ENCODE measurements at regions not wholly inside any gene's neighbourhood (a gene's known extent, or its start where the extent isn't known, plus 50 kb on each side); places are given as distances from the start of the nearest gene placed in this dataset.
A peak's percentile ranks its signal among the peaks of the same experiment; 100 is the strongest.
"Not testable (repeated sequence)": the region's sequence is repeated elsewhere in the genome, so short reads cannot be mapped to it uniquely, and the experiment has no call there.

GRCh38 chr2:132267498-132268283 lies 105.9 kb upstream of the ANKRD30BL start:
- CTCF ChIA-PET; ATAC-seq; H3K9me3 Mint-ChIP-seq (ENCODE audit: low read depth); H3K27me3 Mint-ChIP-seq; DNase-seq; H3K4me1 Mint-ChIP-seq; H3K27ac Mint-ChIP-seq; H3K36me3 Mint-ChIP-seq; H3K4me3 Mint-ChIP-seq: not testable (repeated sequence)

DNA sequence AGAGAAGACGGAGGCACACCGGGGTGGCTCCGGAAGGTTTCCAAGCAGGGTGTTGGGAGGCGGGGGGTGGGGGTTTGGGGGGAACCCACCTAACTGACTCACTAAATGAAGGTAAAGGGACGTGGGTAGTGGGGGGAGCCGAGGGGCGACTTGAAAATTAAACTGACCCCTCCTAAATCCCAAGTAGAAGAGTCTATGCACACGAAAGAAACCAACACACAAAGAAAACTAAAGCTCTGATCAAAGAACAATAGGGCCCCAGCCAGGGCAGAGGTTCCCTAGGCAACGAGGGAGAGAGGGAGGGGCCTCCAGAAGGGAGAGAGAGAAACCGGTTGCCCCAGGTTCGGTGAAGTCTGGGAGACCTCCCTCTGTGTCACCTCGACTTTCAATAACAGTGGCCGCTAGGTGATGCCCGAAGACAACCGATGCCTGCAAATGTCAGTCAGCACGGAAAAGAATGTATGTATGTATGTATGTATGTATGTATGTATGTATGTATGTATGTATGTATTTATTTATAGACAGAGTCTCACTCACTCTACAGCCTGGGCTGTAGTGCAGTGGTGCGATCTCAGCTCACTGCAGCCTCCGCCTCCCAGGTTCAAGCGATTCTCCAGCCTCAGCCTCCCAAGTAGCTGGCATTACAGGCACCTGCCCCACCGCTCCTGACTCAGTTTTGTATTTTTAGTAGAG lies 106.7 kb upstream of the ANKRD30BL start:
- H3K4me1 Mint-ChIP-seq; H3K27me3 Mint-ChIP-seq; ATAC-seq; CTCF ChIA-PET; H3K36me3 Mint-ChIP-seq; H3K27ac Mint-ChIP-seq; H3K9me3 Mint-ChIP-seq (ENCODE audit: low read depth): not testable (repeated sequence)
- peak; percentile 71 for DNase-seq
- peak overlapping the region; percentile 48 for H3K4me3 Mint-ChIP-seq

- Mint-ChIP-seq H3K36me3 (no peaks in the 10 kb centered on the region), H3K4me1 (no peaks in the 10 kb centered on the region), H3K9me3 (ENCODE audit: low read depth) (peaks cover under 1% of the 10 kb centered on the region), H3K4me3 (no peak overlapping the region), H3K27me3 (no peaks in the 10 kb centered on the region), H3K27ac (no peak overlapping the region)
- CTCF ChIA-PET: no interaction called here
- ATAC-seq (no peak), DNase-seq (no peak)
These were observed 107.3 kb upstream of the ANKRD30BL start for GRCh38 chr2:132268977-132269523.

DNA sequence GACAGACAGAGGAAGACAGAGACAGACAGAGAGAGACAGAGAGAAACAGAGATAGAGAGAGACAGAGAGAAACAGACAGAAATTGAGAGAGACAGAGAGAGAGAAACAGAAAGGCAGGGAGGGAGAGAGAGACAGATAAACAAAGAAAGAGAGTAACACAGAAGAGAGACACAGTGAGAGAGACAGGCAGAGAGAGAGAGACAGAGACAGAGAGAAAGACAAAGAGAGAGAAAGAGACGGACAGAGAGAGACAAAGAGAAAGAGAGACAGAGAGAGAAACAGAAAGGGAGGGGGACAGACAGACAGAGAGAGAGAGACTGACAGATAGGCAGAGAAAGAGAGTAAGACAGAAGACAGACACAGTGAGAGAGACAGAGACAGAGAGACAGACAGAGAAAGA lies 108.5 kb upstream of the ANKRD30BL start:
- Mint-ChIP-seq H3K4me3 (no peak overlapping the region), H3K27ac (no peak overlapping the region), H3K36me3 (no peaks in the 10 kb centered on the region), H3K9me3 (ENCODE audit: low read depth) (peaks cover 4% of the 10 kb centered on the region), H3K4me1 (no peaks in the 10 kb centered on the region), H3K27me3 (no peaks in the 10 kb centered on the region)
- DNase-seq: no peak
- CTCF ChIA-PET: no interaction called here
- ATAC-seq: no peak

GRCh38 chr2:132270981-132271546 lies 109.3 kb upstream of the ANKRD30BL start:
- DNase-seq: no peak
- CTCF ChIA-PET: no interaction called here
- H3K27ac Mint-ChIP-seq: no peak overlapping the region

DNA sequence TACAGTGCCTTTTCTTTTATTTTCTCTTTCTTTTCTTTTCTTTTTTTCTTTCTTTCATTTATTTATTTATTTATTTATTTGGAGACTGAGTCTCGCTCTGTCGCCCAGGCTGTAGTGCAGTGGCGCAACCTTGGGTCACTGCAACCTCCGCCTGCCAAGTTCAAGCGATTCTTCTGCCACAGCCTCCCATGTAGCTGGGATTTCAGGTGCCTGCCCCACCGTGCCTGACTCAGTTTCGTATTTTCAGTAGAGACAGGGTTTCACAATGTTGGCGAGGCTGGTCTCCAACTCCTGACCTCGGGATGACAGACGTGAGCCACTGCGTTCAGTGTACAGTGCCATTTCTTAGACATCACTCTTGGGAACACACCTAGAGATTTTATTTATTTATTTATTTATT lies 110.0 kb upstream of the ANKRD30BL start:
- H3K4me3 Mint-ChIP-seq: not testable (repeated sequence)

More at GRCh38 chr2:132270981-132271546, 109.3 kb upstream of the ANKRD30BL start:
- no peaks in the 10 kb centered on the region for H3K36me3 Mint-ChIP-seq
- no peak overlapping the region for H3K4me3 Mint-ChIP-seq
- peaks cover 4% of the 10 kb centered on the region for H3K9me3 Mint-ChIP-seq (ENCODE audit: low read depth)
- H3K4me1 Mint-ChIP-seq: no peaks in the 10 kb centered on the region
- no peaks in the 10 kb centered on the region for H3K27me3 Mint-ChIP-seq
- ATAC-seq: no peak

GRCh38 chr2:132272713-132273112 lies 111.0 kb upstream of the ANKRD30BL start:
- CTCF ChIA-PET: no interaction called here
- no peak overlapping the region for H3K27ac Mint-ChIP-seq

More for the DNA sequence above, 110.0 kb upstream of the ANKRD30BL start:
- H3K36me3 Mint-ChIP-seq; H3K4me1 Mint-ChIP-seq; DNase-seq; ATAC-seq; H3K27me3 Mint-ChIP-seq; CTCF ChIA-PET; H3K27ac Mint-ChIP-seq; H3K9me3 Mint-ChIP-seq (ENCODE audit: low read depth): not testable (repeated sequence)

GRCh38 chr2:132273585-132273984 lies 111.8 kb upstream of the ANKRD30BL start:
- H3K4me3 Mint-ChIP-seq; H3K27ac Mint-ChIP-seq; H3K9me3 Mint-ChIP-seq (ENCODE audit: low read depth); H3K36me3 Mint-ChIP-seq; DNase-seq; ATAC-seq; H3K27me3 Mint-ChIP-seq; CTCF ChIA-PET; H3K4me1 Mint-ChIP-seq: not testable (repeated sequence)

More at GRCh38 chr2:132272713-132273112, 111.0 kb upstream of the ANKRD30BL start:
- no peaks in the 10 kb centered on the region for H3K4me1 Mint-ChIP-seq
- ATAC-seq: no peak
- DNase-seq: no peak
- H3K9me3 Mint-ChIP-seq (ENCODE audit: low read depth): peaks cover 6% of the 10 kb centered on the region
- H3K4me3 Mint-ChIP-seq: no peak overlapping the region
- H3K27me3 Mint-ChIP-seq: no peaks in the 10 kb centered on the region
- no peaks in the 10 kb centered on the region for H3K36me3 Mint-ChIP-seq

- Mint-ChIP-seq H3K4me3 (no peak overlapping the region), H3K4me1 (no peaks in the 10 kb centered on the region), H3K27ac (no peak overlapping the region), H3K36me3 (peaks cover 1% of the 10 kb centered on the region), H3K9me3 (ENCODE audit: low read depth) (peaks cover 10% of the 10 kb centered on the region), H3K27me3 (no peaks in the 10 kb centered on the region)
- DNase-seq: no peak
- CTCF ChIA-PET: no interaction called here
- no peak for ATAC-seq
These were observed 112.2 kb upstream of the ANKRD30BL start for GRCh38 chr2:132274000-132274399.

DNA sequence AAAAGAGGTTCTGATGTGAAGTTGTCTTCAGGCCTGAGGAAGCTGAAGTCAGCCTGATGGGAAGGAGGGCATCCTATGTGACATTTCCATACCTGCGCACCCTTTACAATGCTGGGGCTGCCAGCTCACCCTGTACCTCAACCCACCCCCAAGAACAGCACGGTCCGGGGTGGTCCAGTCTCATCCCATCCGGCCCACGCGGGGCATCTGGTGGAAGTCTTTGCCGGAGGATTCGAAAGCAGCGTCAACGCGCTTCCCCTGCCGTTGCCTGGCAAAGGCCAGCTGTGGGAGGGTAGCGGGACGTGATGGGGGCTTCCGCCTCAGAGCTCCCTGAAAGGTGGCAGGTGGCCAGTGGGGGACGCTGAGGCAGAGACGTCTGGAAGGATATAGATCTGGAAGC lies 113.6 kb upstream of the ANKRD30BL start:
- no peak overlapping the region for H3K4me3 Mint-ChIP-seq
- H3K27me3 Mint-ChIP-seq: no peaks in the 10 kb centered on the region
- H3K36me3 Mint-ChIP-seq: peaks cover 1% of the 10 kb centered on the region
- DNase-seq (no peak), ATAC-seq (no peak)
- H3K4me1 Mint-ChIP-seq: no peaks in the 10 kb centered on the region
- H3K9me3 Mint-ChIP-seq (ENCODE audit: low read depth): peaks cover 10% of the 10 kb centered on the region
- no peak overlapping the region for H3K27ac Mint-ChIP-seq
- CTCF ChIA-PET: no interaction called here

GRCh38 chr2:132276571-132276981 lies 114.8 kb upstream of the ANKRD30BL start:
- ATAC-seq (no peak), DNase-seq (no peak)
- Mint-ChIP-seq H3K4me1 (no peaks in the 10 kb centered on the region), H3K9me3 (ENCODE audit: low read depth) (peaks cover 12% of the 10 kb centered on the region), H3K4me3 (no peak overlapping the region), H3K36me3 (peaks cover 1% of the 10 kb centered on the region), H3K27ac (no peak overlapping the region), H3K27me3 (no peaks in the 10 kb centered on the region)
- CTCF ChIA-PET: no interaction called here

GRCh38 chr2:132278267-132278666 lies 116.5 kb upstream of the ANKRD30BL start:
- CTCF ChIA-PET: no interaction called here
- Mint-ChIP-seq H3K27me3 (no peaks in the 10 kb centered on the region), H3K27ac (no peak overlapping the region), H3K4me3 (no peak overlapping the region), H3K36me3 (peaks cover 1% of the 10 kb centered on the region), H3K4me1 (no peaks in the 10 kb centered on the region), H3K9me3 (ENCODE audit: low read depth) (peaks cover 13% of the 10 kb centered on the region)
- DNase-seq (no peak), ATAC-seq (no peak)

- ATAC-seq: no peak
- no peak overlapping the region for H3K27ac Mint-ChIP-seq
- H3K9me3 Mint-ChIP-seq (ENCODE audit: low read depth): peaks cover 10% of the 10 kb centered on the region
- peaks cover 1% of the 10 kb centered on the region for H3K36me3 Mint-ChIP-seq
- no peak overlapping the region for H3K4me3 Mint-ChIP-seq
- CTCF ChIA-PET: no interaction called here
- DNase-seq: no peak
- H3K27me3 Mint-ChIP-seq: no peaks in the 10 kb centered on the region
- H3K4me1 Mint-ChIP-seq: no peaks in the 10 kb centered on the region
These were observed 117.6 kb upstream of the ANKRD30BL start for GRCh38 chr2:132279344-132279743.
